ENCODE measurements at regions not wholly inside any gene's neighbourhood (a gene's known extent, or its start where the extent isn't known, plus 50 kb on each side); places are given as distances from the start of the nearest gene placed in this dataset.

GRCh38 chr3:127483902-127484591 is 106.5 kb downstream of the TPRA1 start:
- Histone ChIP-seq H3F3A (replicated peaks; ENCODE audit: insufficient read depth) (no peaks in the 10 kb centered on the region), H2AFZ (ENCODE audit: low read depth) (no peak overlapping the region), H3K4me2 (no peak overlapping the region), H3K27me3 (ENCODE audit: insufficient read depth) (no peaks in the 10 kb centered on the region; the same call in 1 of the 2 replicates), H3K27ac (ENCODE audit: low read depth in 2 of 2, low read length in 1 of 2) (no peak overlapping the region), H4K20me1 (ENCODE audit: insufficient read depth) (no peaks in the 10 kb centered on the region), H3K4me1 (ENCODE audit: control insufficient read depth in 1 of 2, insufficient read depth in 2 of 2, low read depth in 1 of 2, low read length in 1 of 2) (peaks cover 0 to 17% of the 10 kb centered on the region in 2 experiments; a peak in 1 of 4 replicates), H3K4me3 (ENCODE audit: low read depth in 2 of 2, low read length in 1 of 2) (no peak overlapping the region), H3K36me3 (replicated peaks in 1 of 2; ENCODE audit: control insufficient read depth in 1 of 2, insufficient read depth in 2 of 2, low read length in 1 of 2) (no peaks in the 10 kb centered on the region), H3K9ac (no peak overlapping the region), H3K9me3 (no peaks in the 10 kb centered on the region), H3K9me2 (no peaks in the 10 kb centered on the region), H3K79me2 (ENCODE audit: insufficient read depth) (no peaks in the 10 kb centered on the region)
- no peak for TF ChIP-seq MEF2A (IDR thresholded peaks at IDR 0.05; ENCODE audit: borderline replicate concordance, low read depth)
- TF ChIP-seq CTCF (IDR thresholded peaks at IDR 0.05) = no peak
- no peak for TF ChIP-seq RAD21 (IDR thresholded peaks at IDR 0.05; ENCODE audit: low read length)
- CTCF ChIA-PET = interaction anchor here (0.6 to 0.7 kb wide), 2 partner anchors 28 to 64 kb away, joined by 3 read pairs; no protein-coding TSS in a partner anchor
- POLR2A ChIA-PET = no interaction called here
- DNase-seq = no peak
- WGBS (ENCODE audit: low lambda C conversion rate) = 52% methylated on average over 13 of the region's 18 CpGs

- Histone ChIP-seq H3K27ac (ENCODE audit: low read depth in 2 of 2, low read length in 1 of 2) (no peak overlapping the region), H4K20me1 (ENCODE audit: insufficient read depth) (no peaks in the 10 kb centered on the region), H3K27me3 (ENCODE audit: insufficient read depth) (peaks cover 8% of the 10 kb centered on the region; the same call in 1 of the 2 replicates), H2AFZ (ENCODE audit: low read depth) (no peak overlapping the region), H3K9me3 (no peaks in the 10 kb centered on the region), H3F3A (replicated peaks; ENCODE audit: insufficient read depth) (no peaks in the 10 kb centered on the region), H3K36me3 (replicated peaks in 1 of 2; ENCODE audit: control insufficient read depth in 1 of 2, insufficient read depth in 2 of 2, low read length in 1 of 2) (no peaks in the 10 kb centered on the region), H3K4me3 (ENCODE audit: low read depth in 2 of 2, low read length in 1 of 2) (no peak overlapping the region), H3K9me2 (no peaks in the 10 kb centered on the region), H3K4me2 (no peak overlapping the region), H3K79me2 (ENCODE audit: insufficient read depth) (no peaks in the 10 kb centered on the region), H3K9ac (no peak overlapping the region), H3K4me1 (ENCODE audit: control insufficient read depth in 1 of 2, insufficient read depth in 2 of 2, low read depth in 1 of 2, low read length in 1 of 2) (peaks cover 0 to 18% of the 10 kb centered on the region in 2 experiments; a peak in 1 of 4 replicates)
- 73% methylated on average over 11 of the region's 11 CpGs for WGBS (ENCODE audit: low lambda C conversion rate)
- no peak for DNase-seq
- ChIA-PET CTCF (interaction anchor here (0.5 to 1.0 kb wide), 3 partner anchors 10 to 725 kb away, joined by 3 to 5 read pairs (median 3); no protein-coding TSS in a partner anchor), POLR2A (no interaction called here)
- no peak for TF ChIP-seq EP300 (IDR thresholded peaks at IDR 0.05; ENCODE audit: borderline replicate concordance in 1 of 2, low read depth in 1 of 2, low read length in 1 of 2)
- no peak for TF ChIP-seq MEF2A (IDR thresholded peaks at IDR 0.05; ENCODE audit: borderline replicate concordance, low read depth)
- TF ChIP-seq ZBTB33 (IDR thresholded peaks at IDR 0.05; ENCODE audit: borderline replicate concordance, low read depth) = no peak
- TF ChIP-seq FOSL2 (IDR thresholded peaks at IDR 0.05; ENCODE audit: borderline replicate concordance, low read depth) = no peak
- no peak for TF ChIP-seq TAF1 (IDR thresholded peaks at IDR 0.05; ENCODE audit: borderline replicate concordance, low read depth, low read length)
- TF ChIP-seq NRF1 (IDR thresholded peaks at IDR 0.05; ENCODE audit: low read depth, low read length) = no peak
- TF ChIP-seq NFIC (IDR thresholded peaks at IDR 0.05; ENCODE audit: borderline replicate concordance) = no peak
- no peak for TF ChIP-seq GABPA (IDR thresholded peaks at IDR 0.05; ENCODE audit: low read depth)
- no peak for TF ChIP-seq MAX (IDR thresholded peaks at IDR 0.05; ENCODE audit: low read depth)
- TF ChIP-seq USF1 (IDR thresholded peaks at IDR 0.05; ENCODE audit: borderline replicate concordance, low read depth) = no peak
- no peak for TF ChIP-seq SMC3 (IDR thresholded peaks at IDR 0.05; ENCODE audit: low read depth, low read length)
- TF ChIP-seq ELF1 (IDR thresholded peaks at IDR 0.05) = no peak
- no peak for TF ChIP-seq CTCF (IDR thresholded peaks at IDR 0.05)
- TF ChIP-seq MXI1 (IDR thresholded peaks at IDR 0.05; ENCODE audit: low read depth, low read length) = no peak
- TF ChIP-seq PBX3 (IDR thresholded peaks at IDR 0.05) = no peak
- no peak for TF ChIP-seq CHD2 (IDR thresholded peaks at IDR 0.05; ENCODE audit: low read length, partially characterized antibody)
Observed at GRCh38 chr3:127483005-127483641, 107.4 kb downstream of the TPRA1 start.

All from SK-N-SH (cell line).